ENCODE measurements at regions not wholly inside any gene's neighbourhood (a gene's known extent, or its start where the extent isn't known, plus 50 kb on each side); places are given as distances from the start of the nearest gene placed in this dataset.

- 30 to 35% methylated on average over 4 of the region's 4 CpGs for WGBS, 2 experiments (ENCODE audit: low coverage in 1 of 2, low lambda C conversion rate in 2 of 2, missing lambda C conversion rate in 2 of 2)
- H3K9me2 ChIP-seq (ENCODE audit: insufficient read depth) = no peaks in the 10 kb centered on the region
- H3K4me3 ChIP-seq = no peak overlapping the region
- no peaks in the 10 kb centered on the region for H4K20me1 ChIP-seq (ENCODE audit: insufficient read depth)
- H3K4me1 ChIP-seq (ENCODE audit: insufficient read depth) = no peaks in the 10 kb centered on the region
- in situ Hi-C loops (cut with MboI) = no loop called here
- H3K27me3 ChIP-seq (replicated peaks; ENCODE audit: insufficient read depth) = no peaks in the 10 kb centered on the region
- no peak overlapping the region for H3K27ac ChIP-seq
- no peaks in the 10 kb centered on the region for H3F3A ChIP-seq (ENCODE audit: insufficient read depth)
- DNase-seq = no peak
- no peak overlapping the region for H3K4me2 ChIP-seq (ENCODE audit: unreplicated experiment)
- no peaks in the 10 kb centered on the region for H3K79me2 ChIP-seq (ENCODE audit: insufficient read depth)
- H3K36me3 ChIP-seq (ENCODE audit: low read depth) = no peaks in the 10 kb centered on the region
- no peak overlapping the region for H3K9ac ChIP-seq
- H2AFZ ChIP-seq = no peak overlapping the region
- TF ChIP-seq EZH2 (IDR thresholded peaks at IDR 0.05; ENCODE audit: insufficient read depth, poor library complexity, severe bottlenecking) (no peak), EZH2phosphoT487 (IDR thresholded peaks at IDR 0.05; ENCODE audit: insufficient read depth, low read depth) (no peak)
- no peaks in the 10 kb centered on the region for H3K9me3 ChIP-seq (ENCODE audit: low read depth)
Observed at GRCh38 chr20:41983159-41983558, 365.0 kb upstream of the CHD6 start.

GRCh38 chr20:41981746-41982145 is 363.6 kb upstream of the CHD6 start:
- no peaks in the 10 kb centered on the region for H4K20me1 ChIP-seq (ENCODE audit: insufficient read depth)
- no peak overlapping the region for H3K9ac ChIP-seq
- H3K27ac ChIP-seq = no peak overlapping the region
- no peaks in the 10 kb centered on the region for H3K27me3 ChIP-seq (replicated peaks; ENCODE audit: insufficient read depth)
- H2AFZ ChIP-seq = no peak overlapping the region
- in situ Hi-C loops (cut with MboI) = no loop called here
- H3K79me2 ChIP-seq (ENCODE audit: insufficient read depth) = no peaks in the 10 kb centered on the region
- 70 to 71% methylated on average over 3 of the region's 3 CpGs for WGBS, 2 experiments (ENCODE audit: low coverage in 1 of 2, low lambda C conversion rate in 2 of 2, missing lambda C conversion rate in 2 of 2)
- no peaks in the 10 kb centered on the region for H3K36me3 ChIP-seq (ENCODE audit: low read depth)
- H3K4me3 ChIP-seq = no peak overlapping the region
- H3K9me3 ChIP-seq (ENCODE audit: low read depth) = no peaks in the 10 kb centered on the region
- no peaks in the 10 kb centered on the region for H3F3A ChIP-seq (ENCODE audit: insufficient read depth)
- H3K4me2 ChIP-seq (ENCODE audit: unreplicated experiment) = no peak overlapping the region
- H3K4me1 ChIP-seq (ENCODE audit: insufficient read depth) = no peaks in the 10 kb centered on the region
- H3K9me2 ChIP-seq (ENCODE audit: insufficient read depth) = no peaks in the 10 kb centered on the region
- no peak for DNase-seq
- TF ChIP-seq EZH2 (IDR thresholded peaks at IDR 0.05; ENCODE audit: insufficient read depth, poor library complexity, severe bottlenecking) (no peak), EZH2phosphoT487 (IDR thresholded peaks at IDR 0.05; ENCODE audit: insufficient read depth, low read depth) (no peak)

GRCh38 chr20:41978875-41979274 is 360.7 kb upstream of the CHD6 start:
- no peaks in the 10 kb centered on the region for H3K9me2 ChIP-seq (ENCODE audit: insufficient read depth)
- H3K27ac ChIP-seq = no peak overlapping the region

DNA sequence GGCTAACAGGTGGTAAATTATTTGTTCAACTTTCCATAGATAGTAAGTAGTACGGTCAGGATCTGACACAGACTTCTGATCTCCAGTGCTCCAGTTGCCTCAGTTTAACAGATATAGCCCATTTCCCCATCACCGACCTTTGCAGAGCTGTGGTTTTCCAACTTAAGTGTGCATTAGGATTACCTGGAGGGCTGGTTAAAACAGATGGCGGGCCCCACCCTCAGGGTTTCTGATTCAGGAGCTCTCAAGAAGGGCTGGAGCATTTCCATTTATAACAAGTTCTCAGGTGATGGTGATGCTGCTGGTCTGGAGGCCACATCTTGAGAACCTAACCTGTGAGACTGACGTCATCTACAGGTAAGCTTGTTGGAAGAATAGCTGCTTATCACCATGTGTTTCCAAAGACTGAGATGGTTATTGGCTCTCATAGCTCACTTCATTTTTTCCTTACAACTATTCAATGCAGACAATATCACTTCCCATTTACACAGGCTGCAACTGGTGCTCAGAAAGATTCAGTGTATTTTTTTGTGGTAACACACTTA is 360.1 kb upstream of the CHD6 start:
- TF ChIP-seq EZH2phosphoT487 (IDR thresholded peaks at IDR 0.05; ENCODE audit: insufficient read depth, low read depth) (no peak), EZH2 (IDR thresholded peaks at IDR 0.05; ENCODE audit: insufficient read depth, poor library complexity, severe bottlenecking) (no peak)
- Histone ChIP-seq H3K9me2 (ENCODE audit: insufficient read depth) (no peaks in the 10 kb centered on the region), H4K20me1 (ENCODE audit: insufficient read depth) (no peaks in the 10 kb centered on the region), H2AFZ (no peak overlapping the region), H3F3A (ENCODE audit: insufficient read depth) (no peaks in the 10 kb centered on the region), H3K79me2 (ENCODE audit: insufficient read depth) (no peaks in the 10 kb centered on the region), H3K27ac (no peak overlapping the region), H3K4me3 (no peak overlapping the region), H3K27me3 (replicated peaks; ENCODE audit: insufficient read depth) (no peaks in the 10 kb centered on the region), H3K4me2 (ENCODE audit: unreplicated experiment) (no peak overlapping the region), H3K36me3 (ENCODE audit: low read depth) (no peaks in the 10 kb centered on the region), H3K4me1 (ENCODE audit: insufficient read depth) (no peaks in the 10 kb centered on the region), H3K9me3 (ENCODE audit: low read depth) (no peaks in the 10 kb centered on the region), H3K9ac (no peak overlapping the region)
- 18 to 32% methylated on average over 4 of the region's 4 CpGs for whole genome bisulfite sequencing, 2 experiments (ENCODE audit: low coverage in 1 of 2, low lambda C conversion rate in 2 of 2, missing lambda C conversion rate in 2 of 2)
- no peak for DNase-seq
- in situ Hi-C loops (cut with MboI) = no loop called here

More at GRCh38 chr20:41978875-41979274, 360.7 kb upstream of the CHD6 start:
- Histone ChIP-seq H3K36me3 (ENCODE audit: low read depth) (no peaks in the 10 kb centered on the region), H3K9ac (no peak overlapping the region), H3K4me2 (ENCODE audit: unreplicated experiment) (no peak overlapping the region), H3K27me3 (replicated peaks; ENCODE audit: insufficient read depth) (no peaks in the 10 kb centered on the region), H2AFZ (no peak overlapping the region), H3K4me3 (no peak overlapping the region), H3K4me1 (ENCODE audit: insufficient read depth) (no peaks in the 10 kb centered on the region), H3K79me2 (ENCODE audit: insufficient read depth) (no peaks in the 10 kb centered on the region), H4K20me1 (ENCODE audit: insufficient read depth) (no peaks in the 10 kb centered on the region), H3F3A (ENCODE audit: insufficient read depth) (no peaks in the 10 kb centered on the region), H3K9me3 (ENCODE audit: low read depth) (no peaks in the 10 kb centered on the region)
- in situ Hi-C loops (cut with MboI) = no loop called here
- no peak for TF ChIP-seq EZH2 (IDR thresholded peaks at IDR 0.05; ENCODE audit: insufficient read depth, poor library complexity, severe bottlenecking)
- DNase-seq = no peak
- WGBS, 2 experiments (ENCODE audit: low coverage in 1 of 2, low lambda C conversion rate in 2 of 2, missing lambda C conversion rate in 2 of 2) = 60% methylated on average over 4 of the region's 4 CpGs

DNA sequence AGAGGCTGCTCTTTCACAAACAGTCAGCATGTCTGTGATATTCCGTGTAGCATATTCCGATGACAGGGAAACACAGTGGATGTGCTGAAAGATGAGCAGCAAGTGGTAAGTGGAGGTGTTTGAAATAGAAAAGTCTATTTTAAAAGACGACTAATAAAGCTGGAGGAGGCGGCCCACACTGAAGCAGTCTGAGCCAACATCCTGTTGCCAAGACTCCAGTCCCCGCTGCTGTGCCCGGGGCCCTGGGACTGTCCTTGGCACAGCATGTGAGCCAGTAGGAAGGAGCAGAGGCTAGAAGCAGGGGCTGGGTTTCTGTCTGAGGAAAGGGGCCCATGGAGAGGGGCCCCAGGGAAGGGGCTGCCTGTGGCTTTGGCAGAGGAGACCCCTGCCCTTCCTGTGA is 351.5 kb upstream of the CHD6 start:
- Histone ChIP-seq H2AFZ (no peak overlapping the region), H3K9me3 (ENCODE audit: low read depth) (no peaks in the 10 kb centered on the region), H3K9ac (no peak overlapping the region), H3K27ac (no peak overlapping the region), H3K36me3 (ENCODE audit: low read depth) (no peaks in the 10 kb centered on the region), H3K27me3 (replicated peaks; ENCODE audit: insufficient read depth) (no peaks in the 10 kb centered on the region), H3K79me2 (ENCODE audit: insufficient read depth) (no peaks in the 10 kb centered on the region), H3K4me1 (ENCODE audit: insufficient read depth) (no peaks in the 10 kb centered on the region), H3K4me3 (no peak overlapping the region), H3K4me2 (ENCODE audit: unreplicated experiment) (no peak overlapping the region), H3F3A (ENCODE audit: insufficient read depth) (no peaks in the 10 kb centered on the region), H3K9me2 (ENCODE audit: insufficient read depth) (no peaks in the 10 kb centered on the region), H4K20me1 (ENCODE audit: insufficient read depth) (no peaks in the 10 kb centered on the region)
- no peak for DNase-seq
- TF ChIP-seq EZH2 (IDR thresholded peaks at IDR 0.05; ENCODE audit: insufficient read depth, poor library complexity, severe bottlenecking) (no peak), EZH2phosphoT487 (IDR thresholded peaks at IDR 0.05; ENCODE audit: insufficient read depth, low read depth) (no peak)
- in situ Hi-C loops (cut with MboI) = no loop called here
- WGBS, 2 experiments (ENCODE audit: low coverage in 1 of 2, low lambda C conversion rate in 2 of 2, missing lambda C conversion rate in 2 of 2) = 9 to 16% methylated on average over 6 of the region's 6 CpGs
